ENCODE measurements at regions not wholly inside any gene's neighbourhood (a gene's known extent, or its start where the extent isn't known, plus 50 kb on each side); places are given as distances from the start of the nearest gene placed in this dataset.

DNA sequence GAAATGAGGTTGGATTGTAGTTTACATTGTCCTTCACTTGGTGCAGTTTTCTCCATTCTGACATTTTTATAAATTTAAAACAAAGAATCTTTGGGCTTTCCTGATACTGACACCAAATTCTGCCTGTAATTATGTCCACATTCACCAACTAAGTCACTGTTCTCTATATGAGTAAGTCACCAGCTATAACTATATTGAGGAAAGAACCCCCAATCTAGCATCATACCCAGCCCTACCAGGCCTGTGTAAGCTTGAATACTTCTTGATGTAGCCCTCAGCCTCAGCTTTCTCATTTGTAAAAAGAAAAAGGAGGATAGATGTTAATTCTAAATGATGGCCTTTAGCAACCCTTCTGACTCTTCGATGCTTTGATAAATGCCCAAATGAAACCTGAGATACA, 112.7 kb upstream of the FST start:
- TF ChIP-seq, protein P1, sequence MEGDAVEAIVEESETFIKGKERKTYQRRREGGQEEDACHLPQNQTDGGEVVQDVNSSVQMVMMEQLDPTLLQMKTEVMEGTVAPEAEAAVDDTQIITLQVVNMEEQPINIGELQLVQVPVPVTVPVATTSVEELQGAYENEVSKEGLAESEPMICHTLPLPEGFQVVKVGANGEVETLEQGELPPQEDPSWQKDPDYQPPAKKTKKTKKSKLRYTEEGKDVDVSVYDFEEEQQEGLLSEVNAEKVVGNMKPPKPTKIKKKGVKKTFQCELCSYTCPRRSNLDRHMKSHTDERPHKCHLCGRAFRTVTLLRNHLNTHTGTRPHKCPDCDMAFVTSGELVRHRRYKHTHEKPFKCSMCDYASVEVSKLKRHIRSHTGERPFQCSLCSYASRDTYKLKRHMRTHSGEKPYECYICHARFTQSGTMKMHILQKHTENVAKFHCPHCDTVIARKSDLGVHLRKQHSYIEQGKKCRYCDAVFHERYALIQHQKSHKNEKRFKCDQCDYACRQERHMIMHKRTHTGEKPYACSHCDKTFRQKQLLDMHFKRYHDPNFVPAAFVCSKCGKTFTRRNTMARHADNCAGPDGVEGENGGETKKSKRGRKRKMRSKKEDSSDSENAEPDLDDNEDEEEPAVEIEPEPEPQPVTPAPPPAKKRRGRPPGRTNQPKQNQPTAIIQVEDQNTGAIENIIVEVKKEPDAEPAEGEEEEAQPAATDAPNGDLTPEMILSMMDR (IDR thresholded peaks at IDR 0.05) = no peak
- TF ChIP-seq POLR2A (IDR thresholded peaks at IDR 0.05) = no peak
